GM23338 (cell line): ENCODE measurements at regions not wholly inside any gene's neighbourhood (a gene's known extent, or its start where the extent isn't known, plus 50 kb on each side); places are given as distances from the start of the nearest gene placed in this dataset.

ENCODE experiments used
- ATAC-seq: fragments of 200-7000 bp; cut with Tn5 transposase; 3 replicates; pipeline ENCODE4 v1.9.1; 2020
- DNase-seq: peaks from one replicate; pipeline ENCODE4 v3.0.0-alpha.2; 2015; ENCODE audit warnings: low spot score
- H2AFZ ChIP-seq: fragments of 200-600 bp; sonication (generic); 2 replicates; pipeline ENCODE4 v1.8.0; 2016; ENCODE audit warnings: antibody characterized with exemption, mild to moderate bottlenecking, moderate library complexity
- H3F3A ChIP-seq: fragments of 200-600 bp; sonication (generic); replicated peaks from 2 replicates; pipeline ENCODE4 v1.8.0; 2017; ENCODE audit warnings: antibody characterized with exemption, mixed run types, low read depth
- H3K27ac ChIP-seq: fragments of 200-600 bp; sonication (generic); 2 replicates; pipeline ENCODE4 v1.6.1; 2016; ENCODE audit warnings: low read depth
- H3K27me3 ChIP-seq: fragments of 200-600 bp; sonication (generic); 2 replicates; pipeline ENCODE4 v1.8.0; 2016; ENCODE audit warnings: mild to moderate bottlenecking, mixed run types, moderate library complexity; ENCODE audit not compliant: insufficient read depth
- H3K36me3 ChIP-seq: fragments of 200-600 bp; sonication (generic); 2 replicates; pipeline ENCODE4 v1.8.0; 2016; ENCODE audit warnings: mild to moderate bottlenecking; ENCODE audit not compliant: insufficient read depth
- H3K4me1 ChIP-seq: fragments of 200-600 bp; sonication (generic); 2 replicates; pipeline ENCODE4 v1.8.0; 2016; ENCODE audit warnings: mild to moderate bottlenecking, moderate library complexity; ENCODE audit not compliant: insufficient read depth
- H3K4me2 ChIP-seq: fragments of 200-600 bp; sonication (generic); 2 replicates; pipeline ENCODE4 v1.7.1; 2017; ENCODE audit warnings: mixed run types
- H3K4me3 ChIP-seq: fragments of 200-600 bp; sonication (generic); 2 replicates; pipeline ENCODE4 v1.6.1; 2016; ENCODE audit warnings: mixed run types
- H3K79me2 ChIP-seq: fragments of 200-600 bp; sonication (generic); replicated peaks from 2 replicates; pipeline ENCODE4 v1.8.0; 2017; ENCODE audit warnings: mild to moderate bottlenecking; ENCODE audit not compliant: insufficient read depth
- H3K9me2 ChIP-seq: fragments of 200-600 bp; sonication (generic); 2 replicates; pipeline ENCODE4 v1.8.0; 2017; ENCODE audit not compliant: insufficient read depth
- H4K20me1 ChIP-seq: fragments of 200-600 bp; sonication (generic); replicated peaks from 2 replicates; pipeline ENCODE4 v1.8.0; 2017; ENCODE audit warnings: mild to moderate bottlenecking; ENCODE audit not compliant: insufficient read depth
- H3K27ac Mint-ChIP-seq: 2 replicates; pipeline ENCODE4 v1.8.0; 2020; ENCODE audit warnings: inconsistent platforms, mild to moderate bottlenecking, moderate library complexity, mixed read lengths
- H3K27me3 Mint-ChIP-seq: 3 replicates; pipeline ENCODE4 v1.8.0; 2022; ENCODE audit warnings: low read depth, mild to moderate bottlenecking, moderate library complexity, mixed read lengths, inconsistent platforms; ENCODE audit not compliant: insufficient read depth, poor library complexity
- H3K36me3 Mint-ChIP-seq: 3 replicates; pipeline ENCODE4 v1.8.0; 2021; ENCODE audit warnings: low read depth, mild to moderate bottlenecking, inconsistent platforms, moderate library complexity, mixed read lengths
- H3K4me1 Mint-ChIP-seq: 3 replicates; pipeline ENCODE4 v1.8.0; 2020; ENCODE audit warnings: mild to moderate bottlenecking, inconsistent platforms, mixed read lengths
- H3K4me3 Mint-ChIP-seq: 3 replicates; pipeline ENCODE4 v1.8.0; 2021; ENCODE audit warnings: moderate library complexity, mild to moderate bottlenecking, inconsistent platforms, mixed read lengths
- H3K9me3 Mint-ChIP-seq: 3 replicates; pipeline ENCODE4 v1.8.0; 2020; ENCODE audit warnings: moderate library complexity, mild to moderate bottlenecking, inconsistent platforms, mixed read lengths
- CREB1 ChIP-seq: fragments of 250-450 bp; sonication (Bioruptor Pico); IDR thresholded peaks from 2 replicates; pipeline ENCODE4 v1.5.0; 2020; ENCODE audit warnings: low read depth, mild to moderate bottlenecking, moderate library complexity
- EZH2 ChIP-seq: fragments of 200-600 bp; sonication (generic); IDR thresholded peaks from one replicate; pipeline ENCODE4 v1.8.0; 2017; ENCODE audit warnings: antibody characterized with exemption, mild to moderate bottlenecking, low read depth; ENCODE audit not compliant: unreplicated experiment
- JUNB ChIP-seq: IDR thresholded peaks from one replicate; pipeline ENCODE4 v1.6.1; 2016; ENCODE audit warnings: antibody characterized with exemption; ENCODE audit not compliant: unreplicated experiment
- NANOG ChIP-seq: IDR thresholded peaks from 2 replicates; pipeline ENCODE4 v1.6.1; 2016; ENCODE audit warnings: antibody characterized with exemption, borderline replicate concordance
- POLR2AphosphoS5 ChIP-seq: IDR thresholded peaks from 2 replicates; pipeline ENCODE4 v1.6.1; 2016; ENCODE audit warnings: antibody characterized with exemption, low read depth
- STAT1 ChIP-seq: IDR thresholded peaks from one replicate; pipeline ENCODE4 v1.6.1; 2016; ENCODE audit warnings: antibody characterized with exemption; ENCODE audit not compliant: unreplicated experiment
- ZNF114 ChIP-seq: fragments of 250-450 bp; sonication (Bioruptor Pico); IDR thresholded peaks from 2 replicates; pipeline ENCODE4 v1.5.0; 2020; ENCODE audit warnings: mild to moderate bottlenecking, moderate library complexity
- ZNF331 ChIP-seq: fragments of 250-450 bp; sonication (Bioruptor Pico); IDR thresholded peaks from 2 replicates; pipeline ENCODE4 v1.5.0; 2020; ENCODE audit warnings: low read depth, mild to moderate bottlenecking, moderate library complexity
- TF ChIP-seq, protein P1 (sequence below): IDR thresholded peaks from one replicate; pipeline ENCODE4 v1.6.1; 2018; ENCODE audit warnings: antibody characterized with exemption; ENCODE audit not compliant: unreplicated experiment
- TF ChIP-seq, protein P2 (sequence below): IDR thresholded peaks from 2 replicates; pipeline ENCODE4 v1.6.1; 2016; ENCODE audit warnings: antibody characterized with exemption
- TF ChIP-seq, protein P3 (sequence below), 2 experiments: fragments of 200-600 bp in 1 of 2; sonication (generic) in 1 of 2; conservative IDR thresholded peaks; 2 replicates each; pipeline versions ENCODE4 v1.5.1 to v1.6.1; 2016 to 2017; ENCODE audit warnings: antibody characterized with exemption in 2 of 2, low read depth in 2 of 2, mild to moderate bottlenecking in 2 of 2, moderate library complexity in 1 of 2

GRCh38 chr2:101545950-101546349 lies 71.0 kb upstream of the RFX8 start:
- Mint-ChIP-seq H3K4me3 (no peak overlapping the region), H3K4me1 (peaks cover 3% of the 10 kb centered on the region; the same call in 2 of the 3 replicates), H3K9me3 (no peaks in the 10 kb centered on the region; the same call in 1 of the 3 replicates), H3K27me3 (no peaks in the 10 kb centered on the region), H3K27ac (no peak overlapping the region), H3K36me3 (no peaks in the 10 kb centered on the region)
- Histone ChIP-seq H2AFZ (no peak overlapping the region), H4K20me1 (no peaks in the 10 kb centered on the region), H3F3A (no peaks in the 10 kb centered on the region), H3K79me2 (no peaks in the 10 kb centered on the region), H3K27ac (no peak overlapping the region), H3K36me3 (no peaks in the 10 kb centered on the region), H3K4me2 (no peak overlapping the region), H3K4me3 (no peak overlapping the region), H3K4me1 (no peaks in the 10 kb centered on the region), H3K9me2 (peaks cover 14% of the 10 kb centered on the region; the same call in 1 of the 2 replicates), H3K27me3 (no peaks in the 10 kb centered on the region)
- TF ChIP-seq ZNF114 (CRISPR knock-in tag) (no peak), CREB1 (CRISPR knock-in tag) (no peak), EZH2 (no peak), POLR2AphosphoS5 (no peak), JUNB (no peak), ZNF331 (CRISPR knock-in tag) (no peak), NANOG (no peak), STAT1 (no peak)
- TF ChIP-seq, protein P1, sequence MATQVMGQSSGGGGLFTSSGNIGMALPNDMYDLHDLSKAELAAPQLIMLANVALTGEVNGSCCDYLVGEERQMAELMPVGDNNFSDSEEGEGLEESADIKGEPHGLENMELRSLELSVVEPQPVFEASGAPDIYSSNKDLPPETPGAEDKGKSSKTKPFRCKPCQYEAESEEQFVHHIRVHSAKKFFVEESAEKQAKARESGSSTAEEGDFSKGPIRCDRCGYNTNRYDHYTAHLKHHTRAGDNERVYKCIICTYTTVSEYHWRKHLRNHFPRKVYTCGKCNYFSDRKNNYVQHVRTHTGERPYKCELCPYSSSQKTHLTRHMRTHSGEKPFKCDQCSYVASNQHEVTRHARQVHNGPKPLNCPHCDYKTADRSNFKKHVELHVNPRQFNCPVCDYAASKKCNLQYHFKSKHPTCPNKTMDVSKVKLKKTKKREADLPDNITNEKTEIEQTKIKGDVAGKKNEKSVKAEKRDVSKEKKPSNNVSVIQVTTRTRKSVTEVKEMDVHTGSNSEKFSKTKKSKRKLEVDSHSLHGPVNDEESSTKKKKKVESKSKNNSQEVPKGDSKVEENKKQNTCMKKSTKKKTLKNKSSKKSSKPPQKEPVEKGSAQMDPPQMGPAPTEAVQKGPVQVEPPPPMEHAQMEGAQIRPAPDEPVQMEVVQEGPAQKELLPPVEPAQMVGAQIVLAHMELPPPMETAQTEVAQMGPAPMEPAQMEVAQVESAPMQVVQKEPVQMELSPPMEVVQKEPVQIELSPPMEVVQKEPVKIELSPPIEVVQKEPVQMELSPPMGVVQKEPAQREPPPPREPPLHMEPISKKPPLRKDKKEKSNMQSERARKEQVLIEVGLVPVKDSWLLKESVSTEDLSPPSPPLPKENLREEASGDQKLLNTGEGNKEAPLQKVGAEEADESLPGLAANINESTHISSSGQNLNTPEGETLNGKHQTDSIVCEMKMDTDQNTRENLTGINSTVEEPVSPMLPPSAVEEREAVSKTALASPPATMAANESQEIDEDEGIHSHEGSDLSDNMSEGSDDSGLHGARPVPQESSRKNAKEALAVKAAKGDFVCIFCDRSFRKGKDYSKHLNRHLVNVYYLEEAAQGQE = no peak
- TF ChIP-seq, protein P2, sequence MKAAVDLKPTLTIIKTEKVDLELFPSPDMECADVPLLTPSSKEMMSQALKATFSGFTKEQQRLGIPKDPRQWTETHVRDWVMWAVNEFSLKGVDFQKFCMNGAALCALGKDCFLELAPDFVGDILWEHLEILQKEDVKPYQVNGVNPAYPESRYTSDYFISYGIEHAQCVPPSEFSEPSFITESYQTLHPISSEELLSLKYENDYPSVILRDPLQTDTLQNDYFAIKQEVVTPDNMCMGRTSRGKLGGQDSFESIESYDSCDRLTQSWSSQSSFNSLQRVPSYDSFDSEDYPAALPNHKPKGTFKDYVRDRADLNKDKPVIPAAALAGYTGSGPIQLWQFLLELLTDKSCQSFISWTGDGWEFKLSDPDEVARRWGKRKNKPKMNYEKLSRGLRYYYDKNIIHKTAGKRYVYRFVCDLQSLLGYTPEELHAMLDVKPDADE = no peak
- TF ChIP-seq, protein P3, sequence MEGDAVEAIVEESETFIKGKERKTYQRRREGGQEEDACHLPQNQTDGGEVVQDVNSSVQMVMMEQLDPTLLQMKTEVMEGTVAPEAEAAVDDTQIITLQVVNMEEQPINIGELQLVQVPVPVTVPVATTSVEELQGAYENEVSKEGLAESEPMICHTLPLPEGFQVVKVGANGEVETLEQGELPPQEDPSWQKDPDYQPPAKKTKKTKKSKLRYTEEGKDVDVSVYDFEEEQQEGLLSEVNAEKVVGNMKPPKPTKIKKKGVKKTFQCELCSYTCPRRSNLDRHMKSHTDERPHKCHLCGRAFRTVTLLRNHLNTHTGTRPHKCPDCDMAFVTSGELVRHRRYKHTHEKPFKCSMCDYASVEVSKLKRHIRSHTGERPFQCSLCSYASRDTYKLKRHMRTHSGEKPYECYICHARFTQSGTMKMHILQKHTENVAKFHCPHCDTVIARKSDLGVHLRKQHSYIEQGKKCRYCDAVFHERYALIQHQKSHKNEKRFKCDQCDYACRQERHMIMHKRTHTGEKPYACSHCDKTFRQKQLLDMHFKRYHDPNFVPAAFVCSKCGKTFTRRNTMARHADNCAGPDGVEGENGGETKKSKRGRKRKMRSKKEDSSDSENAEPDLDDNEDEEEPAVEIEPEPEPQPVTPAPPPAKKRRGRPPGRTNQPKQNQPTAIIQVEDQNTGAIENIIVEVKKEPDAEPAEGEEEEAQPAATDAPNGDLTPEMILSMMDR (conservative IDR thresholded peaks at IDR 0.05; ENCODE audit: low read depth in 2 of 2) = no peak
- DNase-seq (no peak), ATAC-seq (no peak)
